NCI-H1417 (cell line): ENCODE measurements at regions not wholly inside any gene's neighbourhood (a gene's known extent, or its start where the extent isn't known, plus 50 kb on each side); places are given as distances from the start of the nearest gene placed in this dataset.

Experiments used
- DNase-seq, 3 experiments: peaks; one replicate each; lab custom pipeline; 2025; lab: John Stamatoyannopoulos, UW

- no peak for DNase-seq
These were observed 97.7 kb downstream of the CD47 start for GRCh38 chr3:107992976-107993684.

GRCh38 chr3:107990926-107991325, 99.9 kb downstream of the CD47 start:
- DNase-seq = peak; percentile 15 to 73 (median 65)

DNA sequence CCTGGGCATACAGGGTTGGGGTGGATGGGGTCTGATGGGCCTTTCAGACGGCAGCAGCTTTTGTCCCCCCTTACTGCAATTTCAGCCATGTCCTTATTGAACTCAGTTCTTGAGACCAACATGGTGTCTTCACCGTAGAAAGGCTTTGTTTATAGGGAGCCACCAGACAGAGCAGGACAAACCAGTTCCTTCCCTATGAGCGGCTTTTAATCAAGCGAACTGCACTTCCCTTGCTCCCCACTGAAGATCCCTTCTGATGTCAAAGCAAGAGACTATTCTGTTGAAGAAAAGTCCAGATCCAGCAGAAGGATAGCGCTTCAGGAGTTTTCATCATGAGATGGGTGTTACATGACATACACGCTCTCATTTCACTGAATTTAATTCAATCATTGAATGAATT, 100.4 kb downstream of the CD47 start:
- no peak for DNase-seq

GRCh38 chr3:107989661-107990060, 101.2 kb downstream of the CD47 start:
- no peak for DNase-seq

DNA sequence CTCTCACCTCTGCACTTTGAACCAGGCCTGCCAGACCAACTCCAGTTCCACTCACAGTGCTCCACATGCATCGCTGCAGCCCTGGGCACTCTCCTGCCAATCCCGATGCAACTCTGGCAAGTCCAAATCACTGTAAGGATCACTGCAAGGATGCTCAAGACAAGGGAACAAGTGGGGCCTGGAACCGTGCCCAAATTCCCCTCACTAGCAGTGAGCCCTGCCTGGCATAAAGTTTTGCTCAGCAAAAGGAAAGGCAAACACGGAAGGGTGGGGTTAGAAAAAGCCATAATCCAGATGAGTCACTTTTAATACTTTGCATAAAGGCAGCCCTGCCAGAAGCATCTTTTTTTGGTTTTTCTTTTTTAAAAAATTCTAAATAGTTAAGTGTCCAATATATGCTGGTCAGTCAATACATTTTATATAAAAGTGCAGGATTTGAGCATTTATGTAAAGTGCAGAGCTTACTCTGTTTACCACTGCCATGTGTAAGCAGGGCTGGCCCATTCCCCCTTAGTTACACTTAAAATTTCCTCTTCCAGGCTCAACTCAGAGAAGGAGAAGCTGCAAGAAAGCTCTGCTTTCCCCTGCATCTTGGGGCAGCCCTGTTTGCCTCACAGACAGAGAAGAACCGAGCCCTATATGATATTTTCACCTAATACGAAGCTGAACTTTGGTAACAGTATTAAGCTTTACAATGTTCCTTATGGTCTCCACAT, 102.2 kb downstream of the CD47 start:
- DNase-seq = no peak

- DNase-seq = peak in 1 of 3 experiments; percentile 74
These were observed 103.5 kb downstream of the CD47 start for GRCh38 chr3:107987036-107987939.

DNA sequence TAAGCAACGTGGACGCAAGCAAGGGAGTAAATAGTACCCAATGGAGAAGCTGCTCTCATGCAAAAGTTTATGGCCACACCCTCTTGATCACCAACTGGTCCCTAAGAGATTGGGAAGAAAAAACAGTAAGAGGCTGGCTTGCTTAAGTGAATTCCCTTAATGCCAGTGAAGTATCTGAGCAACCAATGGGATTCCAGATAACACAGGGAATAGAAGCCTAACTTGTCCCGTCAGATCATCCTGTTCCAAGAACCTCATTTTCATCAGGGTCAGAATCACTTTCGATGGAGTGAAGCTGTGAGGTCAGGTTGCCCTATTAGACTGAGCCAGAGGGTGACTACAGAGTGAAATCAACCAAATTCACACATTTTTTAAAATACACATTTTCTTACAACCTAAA, 104.3 kb downstream of the CD47 start:
- no peak for DNase-seq

DNA sequence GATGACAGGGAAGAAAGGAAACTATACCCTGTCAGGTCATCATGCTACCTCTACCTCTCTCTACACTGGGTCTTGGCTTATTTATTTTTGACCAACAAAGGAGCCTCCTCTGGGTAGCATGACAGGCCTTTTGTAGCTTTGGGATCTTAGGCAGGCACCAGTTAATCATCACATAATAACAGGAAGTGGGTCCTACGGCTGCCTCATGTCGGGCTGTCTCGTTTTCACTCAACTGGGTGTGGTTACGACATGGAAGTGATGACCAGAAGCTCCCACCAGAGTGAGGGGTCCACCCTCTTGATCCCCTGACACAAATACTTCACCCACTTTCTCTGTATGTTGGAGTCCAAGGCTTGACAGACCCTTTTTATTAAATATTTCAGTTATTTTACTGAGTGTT, 105.3 kb downstream of the CD47 start:
- peak in 1 of 3 experiments; percentile 12 for DNase-seq

- DNase-seq = no peak
These were observed 107.6 kb downstream of the CD47 start for GRCh38 chr3:107983247-107983646.

- no peak for DNase-seq
These were observed 108.7 kb downstream of the CD47 start for GRCh38 chr3:107982165-107982564.

- no peak for DNase-seq
These were observed 109.2 kb downstream of the CD47 start for GRCh38 chr3:107981471-107982111.

- no peak for DNase-seq
These were observed 111.3 kb downstream of the CD47 start for GRCh38 chr3:107979538-107979937.

GRCh38 chr3:107978131-107979055, 112.4 kb downstream of the CD47 start:
- DNase-seq = peak in 1 of 3 experiments; percentile 52

DNA sequence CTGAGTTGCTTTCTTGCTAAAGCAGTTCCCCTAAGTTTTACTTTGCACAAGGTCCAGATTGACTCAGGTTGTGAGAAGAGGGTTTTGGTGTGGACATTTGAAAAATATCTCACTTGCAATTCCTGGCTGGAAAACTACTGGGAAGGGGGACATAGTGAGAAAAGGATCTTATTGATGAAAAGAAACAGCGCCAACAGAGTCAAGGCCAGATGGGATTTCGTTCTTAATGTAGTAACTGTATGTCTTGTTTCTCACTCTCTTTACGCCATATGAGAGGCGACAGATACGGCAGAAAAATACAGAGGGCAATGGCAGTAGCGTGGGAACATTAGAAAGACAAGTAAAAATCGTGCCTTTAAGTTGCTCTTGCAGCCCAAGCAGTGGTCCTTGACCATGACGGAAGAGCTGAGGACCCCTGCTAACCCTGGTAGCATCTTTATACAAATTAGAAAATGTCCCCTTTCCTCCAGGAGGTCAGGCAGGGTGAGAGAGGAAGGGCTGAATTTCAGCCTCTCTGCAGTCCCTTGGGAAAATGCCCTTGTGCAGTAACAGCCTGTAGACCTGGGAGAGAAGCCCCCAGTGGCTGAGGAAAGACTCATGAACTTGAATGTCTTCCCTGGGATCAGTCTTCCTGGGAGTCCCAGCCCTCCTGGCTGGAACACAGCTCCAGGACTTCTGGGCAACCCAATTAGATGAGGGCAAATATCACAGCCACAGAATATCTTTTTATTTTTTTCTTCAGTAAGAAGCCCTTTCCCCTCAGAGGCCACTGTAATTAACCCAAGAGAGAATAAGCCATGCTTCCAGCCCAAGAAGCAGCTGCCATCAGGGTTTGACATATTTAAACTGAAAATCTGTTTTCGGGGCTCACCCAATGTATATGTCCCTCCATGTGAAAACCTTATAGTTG, 113.4 kb downstream of the CD47 start:
- DNase-seq = no peak

GRCh38 chr3:107976202-107976800, 114.5 kb downstream of the CD47 start:
- peak in 2 of 3 experiments; percentile 26 to 61 for DNase-seq

DNA sequence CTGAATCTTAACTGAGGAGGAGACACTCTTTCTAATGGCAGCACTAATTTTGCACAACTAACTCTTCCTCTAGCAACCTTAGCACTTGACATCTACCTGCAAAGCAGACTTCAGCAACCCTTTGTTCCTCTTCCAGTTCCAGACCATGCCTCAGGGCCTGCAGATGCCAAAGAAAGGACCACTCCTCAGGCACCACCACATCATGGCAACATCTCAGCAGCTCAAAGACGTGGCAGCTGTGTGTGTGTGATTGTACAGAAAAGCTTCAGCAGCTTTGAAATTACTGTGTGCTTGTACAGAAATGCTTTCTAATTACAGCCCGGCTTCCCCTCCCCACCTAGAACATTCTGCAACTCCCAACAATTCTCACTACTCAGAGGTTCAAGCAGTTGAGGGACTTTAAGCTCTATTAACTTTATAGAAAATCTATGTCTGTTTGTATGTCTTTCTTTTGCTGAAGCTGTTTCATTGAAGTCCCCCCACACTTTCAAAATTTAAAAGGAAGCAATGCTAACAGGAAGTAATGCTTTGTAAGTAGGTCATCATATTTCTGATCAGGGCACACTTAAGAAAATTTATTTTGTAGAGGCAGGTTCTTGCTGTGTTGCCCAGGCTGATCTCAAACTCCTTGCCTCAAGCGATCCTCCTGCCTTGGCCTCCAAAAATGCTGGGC, 115.2 kb downstream of the CD47 start:
- no peak for DNase-seq

DNA sequence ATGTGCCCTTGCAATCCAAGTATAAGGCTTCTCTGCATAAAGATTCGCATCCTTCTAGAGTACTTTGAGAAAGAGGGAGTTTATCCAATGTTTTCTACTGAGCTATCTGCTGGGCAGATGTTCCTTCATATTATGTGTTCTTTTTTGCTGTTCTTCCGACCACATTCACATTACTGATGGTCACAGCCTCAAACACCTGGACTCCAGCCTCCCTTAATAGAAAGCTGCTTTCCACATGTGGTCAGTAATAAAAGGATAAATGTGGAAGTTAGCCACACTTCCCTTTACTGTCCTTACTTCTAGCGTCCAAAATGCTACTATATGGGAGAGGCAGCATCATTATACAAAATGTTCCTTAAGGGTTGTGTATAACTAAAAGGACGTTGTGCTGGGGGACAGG, 116.9 kb downstream of the CD47 start:
- DNase-seq = no peak

- DNase-seq = no peak
These were observed 117.7 kb downstream of the CD47 start for GRCh38 chr3:107973152-107973551.
